Activated CD8-positive, alpha-beta T cell treated with anti-CD3 and anti-CD28 coated beads for 36 hours (primary cell): ENCODE measurements at regions not wholly inside any gene's neighbourhood (a gene's known extent, or its start where the extent isn't known, plus 50 kb on each side); places are given as distances from the start of the nearest gene placed in this dataset.

Source experiments
- ATAC-seq: fragments of 200-7000 bp; cut with Tn5 transposase; one replicate; pipeline ENCODE4 v1.10.0; 2021; ENCODE audit warnings: mild to moderate bottlenecking, moderate library complexity
- CTCF ChIA-PET: fragments of 350-600 bp; sonication (Branson Sonifier 250); formaldehyde crosslinking; loops from one replicate; lab custom pipeline; 2021; ENCODE audit warnings: antibody characterized with exemption; lab: Charles Lee
- POLR2A ChIA-PET: fragments of 350-600 bp; sonication (Branson Sonifier 250); formaldehyde crosslinking; loops from one replicate; lab custom pipeline; 2021; ENCODE audit warnings: antibody characterized with exemption; lab: Charles Lee
- DNase-seq: peaks from one replicate; pipeline ENCODE4 v3.0.0-alpha.2; 2020
- H3K27ac Mint-ChIP-seq: one replicate; pipeline ENCODE4 v1.8.0; 2021; ENCODE audit warnings: mild to moderate bottlenecking, mixed read lengths
- H3K27me3 Mint-ChIP-seq: one replicate; pipeline ENCODE4 v1.8.0; 2021; ENCODE audit warnings: mixed read lengths
- H3K36me3 Mint-ChIP-seq: one replicate; pipeline ENCODE4 v1.8.0; 2021; ENCODE audit warnings: low read depth, mixed read lengths
- H3K4me1 Mint-ChIP-seq: one replicate; pipeline ENCODE4 v1.8.0; 2021; ENCODE audit warnings: low read depth, mixed read lengths
- H3K4me3 Mint-ChIP-seq: one replicate; pipeline ENCODE4 v1.8.0; 2021; ENCODE audit warnings: mild to moderate bottlenecking, moderate library complexity, mixed read lengths
- H3K9me3 Mint-ChIP-seq: one replicate; pipeline ENCODE4 v1.8.0; 2021; ENCODE audit warnings: mixed read lengths
- intact Hi-C: fragments of 100-400 bp; cut with micrococcal nuclease; formaldehyde crosslinking; loops from one replicate; pipeline ENCODE4 v1.10.0; 2022
- TF ChIP-seq, protein P1 (sequence below): fragments of 200-600 bp; IDR thresholded peaks from one replicate; pipeline ENCODE4 v1.8.0; 2022; ENCODE audit warnings: antibody characterized with exemption, mild to moderate bottlenecking

- Mint-ChIP-seq H3K9me3 (peaks cover 5% of the 10 kb centered on the region), H3K4me3 (no peak overlapping the region), H3K36me3 (no peaks in the 10 kb centered on the region), H3K27me3 (peaks cover 44% of the 10 kb centered on the region), H3K4me1 (peaks cover 10% of the 10 kb centered on the region), H3K27ac (no peak overlapping the region)
- POLR2A ChIA-PET: interaction anchor here (1.0 kb wide), 1 partner anchor 11 kb away, joined by 4 read pairs; no protein-coding TSS in a partner anchor
- ATAC-seq (no peak), DNase-seq (no peak)
- intact Hi-C loops: no loop called here
- CTCF ChIA-PET: no interaction called here
- TF ChIP-seq, protein P1, sequence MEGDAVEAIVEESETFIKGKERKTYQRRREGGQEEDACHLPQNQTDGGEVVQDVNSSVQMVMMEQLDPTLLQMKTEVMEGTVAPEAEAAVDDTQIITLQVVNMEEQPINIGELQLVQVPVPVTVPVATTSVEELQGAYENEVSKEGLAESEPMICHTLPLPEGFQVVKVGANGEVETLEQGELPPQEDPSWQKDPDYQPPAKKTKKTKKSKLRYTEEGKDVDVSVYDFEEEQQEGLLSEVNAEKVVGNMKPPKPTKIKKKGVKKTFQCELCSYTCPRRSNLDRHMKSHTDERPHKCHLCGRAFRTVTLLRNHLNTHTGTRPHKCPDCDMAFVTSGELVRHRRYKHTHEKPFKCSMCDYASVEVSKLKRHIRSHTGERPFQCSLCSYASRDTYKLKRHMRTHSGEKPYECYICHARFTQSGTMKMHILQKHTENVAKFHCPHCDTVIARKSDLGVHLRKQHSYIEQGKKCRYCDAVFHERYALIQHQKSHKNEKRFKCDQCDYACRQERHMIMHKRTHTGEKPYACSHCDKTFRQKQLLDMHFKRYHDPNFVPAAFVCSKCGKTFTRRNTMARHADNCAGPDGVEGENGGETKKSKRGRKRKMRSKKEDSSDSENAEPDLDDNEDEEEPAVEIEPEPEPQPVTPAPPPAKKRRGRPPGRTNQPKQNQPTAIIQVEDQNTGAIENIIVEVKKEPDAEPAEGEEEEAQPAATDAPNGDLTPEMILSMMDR: no peak
Observed at GRCh38 chr6:41418741-41419140, 83.3 kb downstream of the NCR2 start.

DNA sequence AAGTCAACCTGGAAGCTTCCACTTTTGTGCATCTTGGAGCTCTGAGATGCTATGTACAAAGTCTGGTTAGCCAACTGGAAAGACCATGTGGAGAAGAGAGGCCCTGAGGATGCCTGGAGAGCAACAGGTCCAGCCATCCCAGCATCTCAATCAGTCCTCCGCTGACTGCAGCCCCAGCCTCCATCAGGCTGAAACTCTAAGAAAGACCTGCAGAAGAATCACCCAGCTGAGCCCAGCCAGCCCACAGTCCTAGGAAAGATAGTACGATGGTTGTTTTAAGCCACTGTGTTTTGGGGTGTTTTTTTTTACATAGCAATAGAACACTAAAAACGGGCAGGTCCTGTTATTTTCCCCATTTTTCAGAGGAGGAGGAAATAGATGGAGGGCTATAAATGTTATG, 84.0 kb downstream of the NCR2 start:
- DNase-seq (no peak), ATAC-seq (no peak)
- Mint-ChIP-seq H3K36me3 (no peaks in the 10 kb centered on the region), H3K27ac (no peak overlapping the region), H3K4me3 (no peak overlapping the region), H3K9me3 (peaks cover 5% of the 10 kb centered on the region), H3K27me3 (peaks cover 45% of the 10 kb centered on the region), H3K4me1 (peaks cover 10% of the 10 kb centered on the region)
- TF ChIP-seq, protein P1: no peak
- ChIA-PET CTCF (interaction anchor here (1.2 kb wide), 1 partner anchor 175 kb away, joined by 3 read pairs; no protein-coding TSS in a partner anchor), POLR2A (no interaction called here)
- intact Hi-C loops: no loop called here

GRCh38 chr6:41420186-41420585, 84.8 kb downstream of the NCR2 start:
- TF ChIP-seq, protein P1: no peak
- intact Hi-C loops: loop anchor here (10.0 kb wide), 1 partner anchor 125 kb away; the partner anchor contains the start of gene FOXP4
- ChIA-PET CTCF (interaction anchor here (1.1 to 1.7 kb wide), 3 partner anchors 52 to 175 kb away, joined by 3 to 8 read pairs (median 3); no protein-coding TSS in a partner anchor), POLR2A (no interaction called here)
- no peak for ATAC-seq
- H3K9me3 Mint-ChIP-seq: peaks cover 5% of the 10 kb centered on the region
- H3K27me3 Mint-ChIP-seq: peaks cover 39% of the 10 kb centered on the region
- no peaks in the 10 kb centered on the region for H3K36me3 Mint-ChIP-seq
- H3K27ac Mint-ChIP-seq: no peak overlapping the region
- no peak overlapping the region for H3K4me3 Mint-ChIP-seq
- H3K4me1 Mint-ChIP-seq: peaks cover 10% of the 10 kb centered on the region
- no peak for DNase-seq

GRCh38 chr6:41422161-41422560, 86.8 kb downstream of the NCR2 start:
- DNase-seq: no peak
- no peaks in the 10 kb centered on the region for H3K36me3 Mint-ChIP-seq
- H3K27ac Mint-ChIP-seq: no peak overlapping the region
- intact Hi-C loops: loop anchor here (10.0 kb wide), 1 partner anchor 123 kb away; the partner anchor contains the start of gene FOXP4
- H3K4me3 Mint-ChIP-seq: no peak overlapping the region
- no peak for ATAC-seq
- CTCF ChIA-PET: interaction anchor here (0.7 to 5.2 kb wide), 5 partner anchors 34 to 180 kb away, joined by 3 to 31 read pairs (median 3); no protein-coding TSS in a partner anchor
- H3K4me1 Mint-ChIP-seq: peaks cover 2% of the 10 kb centered on the region
- H3K27me3 Mint-ChIP-seq: peaks cover 25% of the 10 kb centered on the region
- peaks cover 5% of the 10 kb centered on the region for H3K9me3 Mint-ChIP-seq
- TF ChIP-seq, protein P1: no peak
- POLR2A ChIA-PET: no interaction called here

- no peaks in the 10 kb centered on the region for H3K36me3 Mint-ChIP-seq
- peaks cover 19% of the 10 kb centered on the region for H3K27me3 Mint-ChIP-seq
Observed at GRCh38 chr6:41423002-41423401, 87.6 kb downstream of the NCR2 start.

More at GRCh38 chr6:41423002-41423401, 87.6 kb downstream of the NCR2 start:
- Mint-ChIP-seq H3K27ac (no peak overlapping the region), H3K4me1 (peaks cover 2% of the 10 kb centered on the region), H3K9me3 (peaks cover 5% of the 10 kb centered on the region), H3K4me3 (no peak overlapping the region)
- no peak for ATAC-seq
- intact Hi-C loops: loop anchor here (10.0 kb wide), 1 partner anchor 122 kb away; the partner anchor contains the start of gene FOXP4
- TF ChIP-seq, protein P1: no peak
- ChIA-PET POLR2A (no interaction called here), CTCF (interaction anchor here (0.7 to 5.2 kb wide), 9 partner anchors 9 to 260 kb away, joined by 3 to 31 read pairs (median 4); no protein-coding TSS in a partner anchor)
- no peak for DNase-seq
